ENCODE measurements at regions not wholly inside any gene's neighbourhood (a gene's known extent, or its start where the extent isn't known, plus 50 kb on each side); places are given as distances from the start of the nearest gene placed in this dataset.

GRCh38 chr13:107874456-107874855, 340.9 kb downstream of the LIG4 start:
- no peak for DNase-seq (ENCODE audit: low spot score)
- in situ Hi-C loops (cut with HindIII; ENCODE audit: low sequenced_read_pairs) = no loop called here

GRCh38 chr13:107873926-107874325, 341.4 kb downstream of the LIG4 start:
- in situ Hi-C loops (cut with HindIII; ENCODE audit: low sequenced_read_pairs) = no loop called here
- DNase-seq (ENCODE audit: low spot score) = no peak

GRCh38 chr13:107870400-107870799, 344.9 kb downstream of the LIG4 start:
- in situ Hi-C loops (cut with HindIII; ENCODE audit: low sequenced_read_pairs) = no loop called here
- DNase-seq (ENCODE audit: low spot score) = no peak

GRCh38 chr13:107867701-107868661, 347.4 kb downstream of the LIG4 start:
- in situ Hi-C loops (cut with HindIII; ENCODE audit: low sequenced_read_pairs) = no loop called here
- DNase-seq (ENCODE audit: low spot score) = peak; percentile 74

- in situ Hi-C loops (cut with HindIII; ENCODE audit: low sequenced_read_pairs) = no loop called here
- peak; percentile 59 for DNase-seq (ENCODE audit: low spot score)
These were observed 348.3 kb downstream of the LIG4 start for GRCh38 chr13:107866941-107867623.

GRCh38 chr13:107866032-107866940, 349.1 kb downstream of the LIG4 start:
- DNase-seq (ENCODE audit: low spot score) = peak; percentile 53
- in situ Hi-C loops (cut with HindIII; ENCODE audit: low sequenced_read_pairs) = no loop called here

- in situ Hi-C loops (cut with HindIII; ENCODE audit: low sequenced_read_pairs) = no loop called here
- peak; percentile 50 for DNase-seq (ENCODE audit: low spot score)
These were observed 349.7 kb downstream of the LIG4 start for GRCh38 chr13:107865643-107866031.

- peak; percentile 56 for DNase-seq (ENCODE audit: low spot score)
- in situ Hi-C loops (cut with HindIII; ENCODE audit: low sequenced_read_pairs) = no loop called here
These were observed 350.1 kb downstream of the LIG4 start for GRCh38 chr13:107865318-107865575.

- peak; percentile 25 for DNase-seq (ENCODE audit: low spot score)
- in situ Hi-C loops (cut with HindIII; ENCODE audit: low sequenced_read_pairs) = no loop called here
These were observed 350.6 kb downstream of the LIG4 start for GRCh38 chr13:107864543-107865317.

- in situ Hi-C loops (cut with HindIII; ENCODE audit: low sequenced_read_pairs) = no loop called here
These were observed 355.1 kb downstream of the LIG4 start for GRCh38 chr13:107860284-107860683.

GRCh38 chr13:107854880-107855279, 360.5 kb downstream of the LIG4 start:
- DNase-seq (ENCODE audit: low spot score) = no peak
- in situ Hi-C loops (cut with HindIII; ENCODE audit: low sequenced_read_pairs) = no loop called here

More at GRCh38 chr13:107860284-107860683, 355.1 kb downstream of the LIG4 start:
- DNase-seq (ENCODE audit: low spot score) = no peak

- no peak for DNase-seq (ENCODE audit: low spot score)
- in situ Hi-C loops (cut with HindIII; ENCODE audit: low sequenced_read_pairs) = no loop called here
These were observed 363.3 kb downstream of the LIG4 start for GRCh38 chr13:107852072-107852471.

- in situ Hi-C loops (cut with HindIII; ENCODE audit: low sequenced_read_pairs) = no loop called here
These were observed 363.7 kb downstream of the LIG4 start for GRCh38 chr13:107851670-107852069.

GRCh38 chr13:107847406-107847805, 367.9 kb downstream of the LIG4 start:
- DNase-seq (ENCODE audit: low spot score) = no peak

More at GRCh38 chr13:107851670-107852069, 363.7 kb downstream of the LIG4 start:
- no peak for DNase-seq (ENCODE audit: low spot score)

GRCh38 chr13:107846642-107847041, 368.7 kb downstream of the LIG4 start:
- in situ Hi-C loops (cut with HindIII; ENCODE audit: low sequenced_read_pairs) = no loop called here
- no peak for DNase-seq (ENCODE audit: low spot score)

More at GRCh38 chr13:107847406-107847805, 367.9 kb downstream of the LIG4 start:
- in situ Hi-C loops (cut with HindIII; ENCODE audit: low sequenced_read_pairs) = no loop called here

GRCh38 chr13:107845911-107846310, 369.4 kb downstream of the LIG4 start:
- in situ Hi-C loops (cut with HindIII; ENCODE audit: low sequenced_read_pairs) = no loop called here
- no peak for DNase-seq (ENCODE audit: low spot score)

GRCh38 chr13:107843681-107844080, 371.7 kb downstream of the LIG4 start:
- no peak for DNase-seq (ENCODE audit: low spot score)
- in situ Hi-C loops (cut with HindIII; ENCODE audit: low sequenced_read_pairs) = no loop called here

GRCh38 chr13:107843281-107843680, 372.1 kb downstream of the LIG4 start:
- in situ Hi-C loops (cut with HindIII; ENCODE audit: low sequenced_read_pairs) = no loop called here
- DNase-seq (ENCODE audit: low spot score) = no peak
